ENCODE measurements at regions not wholly inside any gene's neighbourhood (a gene's known extent, or its start where the extent isn't known, plus 50 kb on each side); places are given as distances from the start of the nearest gene placed in this dataset.
"Not testable (repeated sequence)": the region's sequence is repeated elsewhere in the genome, so short reads cannot be mapped to it uniquely, and the experiment has no call there.

GRCh38 chr11:82501174-82501573 lies 232.5 kb downstream of the FAM181B start:
- not testable (repeated sequence) for H3K27me3 Mint-ChIP-seq (ENCODE audit: low read depth); H3K9me3 Mint-ChIP-seq; H3K4me3 Mint-ChIP-seq; H3K4me1 Mint-ChIP-seq (ENCODE audit: low read depth); DNase-seq; ATAC-seq; H3K36me3 Mint-ChIP-seq (ENCODE audit: insufficient read depth)

GRCh38 chr11:82494988-82495432 lies 238.7 kb downstream of the FAM181B start:
- peaks cover 7% of the 10 kb centered on the region for H3K9me3 Mint-ChIP-seq
- no peak overlapping the region for H3K4me3 Mint-ChIP-seq
- no peaks in the 10 kb centered on the region for H3K27me3 Mint-ChIP-seq (ENCODE audit: low read depth)
- H3K36me3 Mint-ChIP-seq (ENCODE audit: insufficient read depth) = no peaks in the 10 kb centered on the region
- DNase-seq (no peak), ATAC-seq (no peak)
- H3K4me1 Mint-ChIP-seq (ENCODE audit: low read depth) = no peaks in the 10 kb centered on the region

GRCh38 chr11:82474876-82475275 lies 258.8 kb downstream of the FAM181B start:
- H3K36me3 Mint-ChIP-seq (ENCODE audit: insufficient read depth) = no peaks in the 10 kb centered on the region
- no peak for DNase-seq
- H3K4me1 Mint-ChIP-seq (ENCODE audit: low read depth) = no peaks in the 10 kb centered on the region
- ATAC-seq = no peak
- H3K9me3 Mint-ChIP-seq = peaks cover 4% of the 10 kb centered on the region
- no peak overlapping the region for H3K4me3 Mint-ChIP-seq
- H3K27me3 Mint-ChIP-seq (ENCODE audit: low read depth) = no peaks in the 10 kb centered on the region

GRCh38 chr11:82465481-82465880 lies 268.2 kb downstream of the FAM181B start:
- DNase-seq (no peak), ATAC-seq (no peak)
- no peaks in the 10 kb centered on the region for H3K9me3 Mint-ChIP-seq
- no peaks in the 10 kb centered on the region for H3K36me3 Mint-ChIP-seq (ENCODE audit: insufficient read depth)
- H3K4me1 Mint-ChIP-seq (ENCODE audit: low read depth) = no peaks in the 10 kb centered on the region
- H3K27me3 Mint-ChIP-seq (ENCODE audit: low read depth) = no peaks in the 10 kb centered on the region
- H3K4me3 Mint-ChIP-seq = no peak overlapping the region

- DNase-seq = no peak
- no peak for ATAC-seq
- Mint-ChIP-seq H3K9me3 (no peaks in the 10 kb centered on the region), H3K27me3 (ENCODE audit: low read depth) (no peaks in the 10 kb centered on the region), H3K4me3 (no peak overlapping the region), H3K4me1 (ENCODE audit: low read depth) (no peaks in the 10 kb centered on the region), H3K36me3 (ENCODE audit: insufficient read depth) (no peaks in the 10 kb centered on the region)
Observed at GRCh38 chr11:82462608-82463242, 270.9 kb downstream of the FAM181B start.

GRCh38 chr11:82458761-82459160 lies 274.9 kb downstream of the FAM181B start:
- no peak for ATAC-seq
- H3K4me3 Mint-ChIP-seq = no peak overlapping the region
- no peaks in the 10 kb centered on the region for H3K9me3 Mint-ChIP-seq

GRCh38 chr11:82458147-82458546 lies 275.5 kb downstream of the FAM181B start:
- DNase-seq (no peak), ATAC-seq (no peak)
- no peaks in the 10 kb centered on the region for H3K27me3 Mint-ChIP-seq (ENCODE audit: low read depth)
- no peaks in the 10 kb centered on the region for H3K4me1 Mint-ChIP-seq (ENCODE audit: low read depth)
- no peaks in the 10 kb centered on the region for H3K9me3 Mint-ChIP-seq
- no peaks in the 10 kb centered on the region for H3K36me3 Mint-ChIP-seq (ENCODE audit: insufficient read depth)
- no peak overlapping the region for H3K4me3 Mint-ChIP-seq

More at GRCh38 chr11:82458761-82459160, 274.9 kb downstream of the FAM181B start:
- no peaks in the 10 kb centered on the region for H3K27me3 Mint-ChIP-seq (ENCODE audit: low read depth)
- H3K4me1 Mint-ChIP-seq (ENCODE audit: low read depth) = no peaks in the 10 kb centered on the region
- no peaks in the 10 kb centered on the region for H3K36me3 Mint-ChIP-seq (ENCODE audit: insufficient read depth)
- DNase-seq = no peak

- DNase-seq (no peak), ATAC-seq (no peak)
- H3K27me3 Mint-ChIP-seq (ENCODE audit: low read depth) = no peaks in the 10 kb centered on the region
- no peak overlapping the region for H3K4me3 Mint-ChIP-seq
- H3K9me3 Mint-ChIP-seq = no peaks in the 10 kb centered on the region
- no peaks in the 10 kb centered on the region for H3K4me1 Mint-ChIP-seq (ENCODE audit: low read depth)
- no peaks in the 10 kb centered on the region for H3K36me3 Mint-ChIP-seq (ENCODE audit: insufficient read depth)
Observed at GRCh38 chr11:82450996-82451395, 282.7 kb downstream of the FAM181B start.

- no peak for ATAC-seq
- Mint-ChIP-seq H3K4me1 (ENCODE audit: low read depth) (no peaks in the 10 kb centered on the region), H3K9me3 (peaks cover 14% of the 10 kb centered on the region), H3K27me3 (ENCODE audit: low read depth) (no peaks in the 10 kb centered on the region), H3K36me3 (ENCODE audit: insufficient read depth) (no peaks in the 10 kb centered on the region), H3K4me3 (no peak overlapping the region)
- DNase-seq = no peak
Observed at GRCh38 chr11:82406611-82407010, 327.1 kb downstream of the FAM181B start.

GRCh38 chr11:82405421-82405820 lies 328.2 kb downstream of the FAM181B start:
- Mint-ChIP-seq H3K36me3 (ENCODE audit: insufficient read depth) (no peaks in the 10 kb centered on the region), H3K4me1 (ENCODE audit: low read depth) (no peaks in the 10 kb centered on the region), H3K27me3 (ENCODE audit: low read depth) (no peaks in the 10 kb centered on the region), H3K9me3 (peaks cover 9% of the 10 kb centered on the region), H3K4me3 (no peak overlapping the region)
- DNase-seq (no peak), ATAC-seq (no peak)

- H3K4me1 Mint-ChIP-seq (ENCODE audit: low read depth) = no peaks in the 10 kb centered on the region
- ATAC-seq (no peak), DNase-seq (no peak)
- H3K9me3 Mint-ChIP-seq = peaks cover 5% of the 10 kb centered on the region
- H3K27me3 Mint-ChIP-seq (ENCODE audit: low read depth) = no peaks in the 10 kb centered on the region
- no peak overlapping the region for H3K4me3 Mint-ChIP-seq
- no peaks in the 10 kb centered on the region for H3K36me3 Mint-ChIP-seq (ENCODE audit: insufficient read depth)
Observed at GRCh38 chr11:82404981-82405380, 328.7 kb downstream of the FAM181B start.

- H3K36me3 Mint-ChIP-seq (ENCODE audit: insufficient read depth) = no peaks in the 10 kb centered on the region
- no peak for ATAC-seq
- H3K9me3 Mint-ChIP-seq = peaks cover 5% of the 10 kb centered on the region
- no peak for DNase-seq
- H3K27me3 Mint-ChIP-seq (ENCODE audit: low read depth) = no peaks in the 10 kb centered on the region
- H3K4me1 Mint-ChIP-seq (ENCODE audit: low read depth) = no peaks in the 10 kb centered on the region
- H3K4me3 Mint-ChIP-seq = no peak overlapping the region
Observed at GRCh38 chr11:82403640-82404305, 329.9 kb downstream of the FAM181B start.

- Mint-ChIP-seq H3K36me3 (ENCODE audit: insufficient read depth) (no peaks in the 10 kb centered on the region), H3K4me3 (no peak overlapping the region), H3K9me3 (peaks cover 8% of the 10 kb centered on the region), H3K4me1 (ENCODE audit: low read depth) (no peaks in the 10 kb centered on the region), H3K27me3 (ENCODE audit: low read depth) (no peaks in the 10 kb centered on the region)
- DNase-seq (no peak), ATAC-seq (no peak)
Observed at GRCh38 chr11:82398300-82398815, 335.3 kb downstream of the FAM181B start.

- not testable (repeated sequence) for H3K4me3 Mint-ChIP-seq; H3K27me3 Mint-ChIP-seq (ENCODE audit: low read depth); H3K36me3 Mint-ChIP-seq (ENCODE audit: insufficient read depth); H3K4me1 Mint-ChIP-seq (ENCODE audit: low read depth); DNase-seq; ATAC-seq
- peaks cover 12% of the 10 kb centered on the region for H3K9me3 Mint-ChIP-seq
Observed at GRCh38 chr11:82396639-82397038, 337.0 kb downstream of the FAM181B start.

GRCh38 chr11:82384308-82384707 lies 349.4 kb downstream of the FAM181B start:
- no peaks in the 10 kb centered on the region for H3K4me1 Mint-ChIP-seq (ENCODE audit: low read depth)

More at GRCh38 chr11:82384308-82384707, 349.4 kb downstream of the FAM181B start:
- H3K9me3 Mint-ChIP-seq = peaks cover 8% of the 10 kb centered on the region
- no peak overlapping the region for H3K4me3 Mint-ChIP-seq
- no peaks in the 10 kb centered on the region for H3K27me3 Mint-ChIP-seq (ENCODE audit: low read depth)
- H3K36me3 Mint-ChIP-seq (ENCODE audit: insufficient read depth) = no peaks in the 10 kb centered on the region
- ATAC-seq = no peak
- DNase-seq = no peak

Measured in activated T-cell treated with anti-CD3 and anti-CD28 coated beads, Interleukin-2, amount 50 U/mL, for 4 hours (primary cell).